HG02970 (cell line): ENCODE measurements at regions not wholly inside any gene's neighbourhood (a gene's known extent, or its start where the extent isn't known, plus 50 kb on each side); places are given as distances from the start of the nearest gene placed in this dataset.

Source experiments
- ATAC-seq: cut with Tn5 transposase; IDR thresholded peaks from one replicate; pipeline ENCODE4 v1.9.1; 2021; ENCODE audit warnings: mild to moderate bottlenecking, moderate library complexity, moderate number of reproducible peaks; ENCODE audit not compliant: unreplicated experiment, low FRiP score

DNA sequence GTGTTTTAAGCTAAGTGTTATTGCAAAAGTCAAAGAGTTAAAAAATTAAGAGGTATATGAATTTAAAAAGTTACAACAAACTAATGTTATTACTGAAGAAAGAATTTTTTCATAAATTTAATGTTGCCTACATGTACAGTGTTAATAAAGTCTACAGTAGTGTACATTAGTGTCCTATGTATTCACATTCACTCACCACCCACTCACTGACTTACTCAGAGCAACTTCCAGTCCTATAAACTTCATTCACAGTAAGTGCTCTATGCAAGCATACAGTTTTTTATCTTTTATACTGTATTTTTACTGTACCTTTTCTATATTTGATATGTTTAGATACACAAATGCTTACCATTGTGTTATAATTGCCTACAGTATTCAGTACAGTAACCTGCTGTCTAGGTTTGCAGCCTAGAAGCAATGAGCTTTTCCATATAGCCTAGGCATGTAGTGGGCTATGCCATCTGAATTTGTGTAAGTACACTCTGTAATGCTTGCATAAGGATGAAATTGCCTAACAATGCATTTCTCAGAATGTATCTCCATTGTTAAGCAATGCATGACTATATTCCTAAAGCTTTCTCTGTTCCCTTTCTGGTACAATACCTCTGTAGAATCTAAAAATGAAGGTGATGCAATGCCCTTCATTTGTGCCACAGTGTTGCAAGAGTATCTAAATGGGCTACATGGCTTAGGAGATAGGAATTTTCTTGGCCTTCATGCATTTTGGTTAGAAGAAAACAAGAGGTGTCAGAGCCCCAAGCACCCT is 370.8 kb upstream of the NT5C1B start:
- ATAC-seq, result no peak

DNA sequence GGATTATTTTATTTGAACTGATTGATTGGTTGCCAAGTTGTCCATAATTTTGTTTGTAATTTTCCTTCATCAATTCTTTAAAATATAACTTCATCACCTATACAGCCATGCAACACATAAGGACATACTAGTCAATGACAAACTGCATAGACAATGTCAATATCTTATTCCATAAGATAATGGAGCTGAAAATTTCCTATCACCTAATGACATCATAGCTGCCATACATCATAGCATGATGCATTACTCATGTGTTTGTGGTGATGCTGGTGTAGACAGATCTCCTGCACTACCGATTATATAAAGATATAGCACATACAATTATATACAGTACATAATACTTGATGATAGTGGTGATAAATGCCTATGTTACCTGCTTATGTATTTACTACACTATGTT is 369.8 kb upstream of the NT5C1B start:
- no peak for ATAC-seq

DNA sequence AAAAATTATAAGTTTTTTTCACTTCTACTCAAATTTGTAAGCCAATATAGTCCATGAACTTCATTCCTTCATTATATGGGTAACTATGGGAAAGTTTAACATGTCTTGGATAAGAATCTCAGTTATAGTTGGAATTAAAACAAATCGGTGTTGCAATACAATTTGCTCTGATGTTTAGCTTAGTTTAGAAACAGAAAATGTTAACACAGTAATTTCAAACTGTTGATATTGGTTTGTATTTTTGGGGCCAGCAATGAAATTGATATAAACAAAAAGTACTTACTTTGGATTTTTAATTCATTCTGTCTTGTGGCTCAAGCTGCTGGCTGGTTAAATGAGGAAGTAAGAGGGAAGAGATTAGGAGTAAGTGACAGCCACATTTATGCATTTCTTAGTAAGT is 368.5 kb upstream of the NT5C1B start:
- no peak for ATAC-seq

DNA sequence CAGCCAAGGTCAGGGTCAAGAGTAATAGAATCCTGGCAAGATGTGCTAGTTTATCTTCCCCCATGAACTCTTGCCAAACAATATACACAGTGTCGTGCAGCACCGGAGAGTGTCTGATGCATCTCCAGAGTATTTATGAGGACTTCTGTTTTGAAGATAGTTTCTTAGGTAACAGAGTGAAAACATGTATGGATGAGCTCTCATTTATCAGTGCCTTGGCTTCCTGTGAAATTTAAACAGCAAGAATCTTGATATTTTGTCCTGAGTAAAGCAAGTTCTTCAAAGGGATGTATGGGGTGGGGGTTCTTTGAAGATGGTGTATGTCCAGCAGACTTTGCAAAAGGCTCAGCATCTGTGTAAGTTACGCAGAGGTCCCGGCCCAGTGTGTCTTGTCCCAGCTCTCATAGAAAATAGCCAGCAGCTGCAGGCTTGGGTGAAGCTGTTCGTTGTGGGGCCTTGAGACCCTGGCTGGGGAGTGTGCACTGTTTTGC is 361.0 kb upstream of the NT5C1B start:
- ATAC-seq, result no peak

DNA sequence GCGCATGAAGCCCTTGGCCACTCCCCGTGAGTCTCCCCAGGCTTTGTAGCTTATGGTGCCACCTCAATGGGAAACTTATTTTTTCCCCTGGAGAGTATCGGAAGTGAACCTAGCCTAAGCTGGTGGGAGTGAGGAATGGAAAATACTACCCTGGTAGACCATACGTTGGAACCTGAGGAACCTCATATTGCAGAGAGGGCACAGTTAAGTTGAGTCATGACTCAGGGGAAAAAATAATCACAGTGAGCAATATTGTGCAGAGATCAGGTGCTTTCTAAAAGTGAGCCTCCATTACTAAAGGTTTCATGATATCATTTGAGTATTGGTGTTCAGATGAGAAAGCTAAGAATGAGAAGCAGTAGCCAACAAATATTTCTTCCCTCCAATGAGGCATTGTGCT is 360.5 kb upstream of the NT5C1B start:
- ATAC-seq, result no peak

DNA sequence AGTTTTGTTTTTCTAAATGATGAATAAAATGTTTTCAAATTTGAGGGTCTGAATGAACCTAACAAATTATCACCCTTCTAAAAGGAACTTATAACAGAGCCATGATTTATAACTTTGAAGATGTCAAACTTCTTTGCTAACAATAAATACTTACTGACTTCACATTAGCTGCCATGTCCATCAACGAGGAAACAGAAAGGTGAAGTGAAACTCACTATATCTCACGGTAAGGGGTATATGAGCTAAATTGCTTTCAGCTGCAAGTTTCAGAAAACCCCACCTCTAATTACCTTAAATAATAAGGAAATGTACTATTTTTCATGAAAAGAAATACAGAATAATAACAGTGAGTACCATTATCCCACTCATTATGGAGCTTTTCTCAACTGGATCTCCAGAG is 350.8 kb upstream of the NT5C1B start:
- peak; percentile 74 for ATAC-seq

DNA sequence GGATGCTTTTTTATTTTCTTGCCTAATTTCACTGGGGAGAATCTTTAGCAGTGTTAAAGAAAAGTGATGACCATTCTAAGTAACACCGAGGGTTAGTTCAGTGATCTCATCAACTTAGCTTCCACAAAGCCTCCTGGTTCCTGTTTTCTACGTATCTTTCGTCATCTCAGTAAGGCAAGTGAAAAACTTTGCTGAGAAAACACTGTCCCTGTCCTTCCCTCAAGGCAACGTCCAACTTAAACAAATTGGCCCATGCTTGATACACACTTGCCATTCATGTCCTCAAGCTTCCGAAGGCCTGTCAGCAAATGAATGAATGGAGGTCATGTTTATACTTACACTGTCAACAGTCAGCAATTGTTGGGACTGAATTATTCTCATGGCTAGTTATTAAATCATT is 350.4 kb upstream of the NT5C1B start:
- ATAC-seq, result peak; percentile 24

DNA sequence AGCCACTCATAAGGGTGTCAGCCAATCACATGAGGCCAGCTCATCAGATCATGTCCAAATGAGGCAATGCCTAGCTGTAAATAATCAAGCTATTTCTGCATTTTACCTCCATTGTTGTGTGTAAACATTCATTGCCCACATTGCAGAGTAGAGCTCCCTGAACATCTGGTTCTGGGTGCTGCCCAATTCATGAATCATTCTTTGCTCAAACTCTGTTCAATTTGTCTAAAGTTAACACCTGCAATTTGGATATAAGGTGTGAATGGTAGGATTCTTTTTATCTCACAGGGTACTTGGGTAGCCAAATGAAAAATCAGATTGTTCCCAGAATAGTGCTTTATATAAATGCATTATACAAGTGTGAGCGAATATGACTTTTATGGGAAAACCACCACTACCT is 345.5 kb upstream of the NT5C1B start:
- no peak for ATAC-seq

DNA sequence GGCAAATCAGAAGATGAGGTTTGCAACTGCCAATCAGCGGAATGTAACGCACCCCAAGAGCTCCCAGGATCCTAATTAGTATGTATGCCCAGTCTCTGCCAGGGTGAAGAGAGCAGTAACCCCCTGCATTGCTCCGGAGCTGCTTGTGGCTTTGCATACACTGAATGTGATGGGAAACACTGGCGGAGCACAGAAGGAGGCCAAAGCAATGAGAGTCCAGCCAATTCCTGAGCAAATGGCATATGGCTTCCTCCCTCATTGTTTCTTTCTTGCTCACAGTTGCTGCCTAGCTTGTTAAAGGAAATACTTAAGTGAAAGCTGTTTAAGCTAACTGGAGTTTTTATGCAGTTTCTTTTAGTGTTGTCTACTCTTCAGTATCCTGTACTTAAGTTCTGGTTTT is 343.5 kb upstream of the NT5C1B start:
- no peak for ATAC-seq

DNA sequence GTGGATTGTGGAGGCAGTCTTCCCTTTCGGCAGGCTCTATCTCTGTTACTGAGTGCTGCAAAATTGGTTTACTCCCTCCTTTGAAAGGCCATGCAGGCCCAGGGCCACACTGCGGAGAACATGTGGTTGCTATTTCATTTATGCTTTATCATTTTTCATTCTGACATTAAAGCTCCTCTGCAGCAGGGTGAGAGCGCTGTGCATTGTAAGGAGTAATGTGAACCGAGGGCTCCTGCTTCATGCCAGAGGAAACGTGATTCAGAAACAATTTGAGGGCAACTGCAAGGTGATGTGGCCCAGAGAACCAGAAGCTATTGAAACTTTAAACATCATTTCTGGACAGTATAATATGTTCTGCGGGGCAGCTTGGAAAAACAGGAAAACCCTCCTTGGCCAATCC is 341.6 kb upstream of the NT5C1B start:
- no peak for ATAC-seq

DNA sequence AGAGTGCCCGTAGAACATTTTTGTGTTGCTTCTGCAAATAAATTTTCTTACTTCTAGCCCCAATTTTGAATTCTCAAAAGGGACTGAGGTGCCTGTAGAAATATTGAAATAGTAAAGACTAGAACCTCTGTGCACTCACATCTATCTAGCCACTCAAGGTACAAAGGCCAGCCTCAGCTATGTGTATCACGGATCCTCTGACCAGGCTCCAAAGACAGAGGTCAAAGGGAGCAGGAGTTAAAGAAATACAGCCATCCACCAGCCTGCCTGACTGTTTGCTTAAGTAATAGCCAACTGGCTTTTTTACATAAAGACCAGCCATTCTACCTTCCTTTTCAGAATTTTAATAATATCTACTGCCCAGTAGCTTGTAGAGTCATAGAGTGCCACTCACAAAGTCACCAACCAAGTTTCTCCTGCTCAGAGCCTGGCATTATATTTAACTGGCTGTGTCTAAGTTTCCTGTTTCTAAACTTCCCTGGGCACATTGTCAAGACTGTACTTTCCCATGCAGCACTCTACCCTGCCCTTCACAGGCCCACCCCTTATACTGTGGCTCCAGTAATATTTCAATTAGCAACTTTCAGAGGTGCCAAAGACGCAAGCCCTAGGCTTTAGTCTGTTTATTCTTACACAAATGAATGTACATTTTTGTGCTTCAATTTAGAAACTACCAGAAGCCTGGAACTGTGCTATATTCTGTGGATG is 338.3 kb upstream of the NT5C1B start:
- ATAC-seq, result no peak

DNA sequence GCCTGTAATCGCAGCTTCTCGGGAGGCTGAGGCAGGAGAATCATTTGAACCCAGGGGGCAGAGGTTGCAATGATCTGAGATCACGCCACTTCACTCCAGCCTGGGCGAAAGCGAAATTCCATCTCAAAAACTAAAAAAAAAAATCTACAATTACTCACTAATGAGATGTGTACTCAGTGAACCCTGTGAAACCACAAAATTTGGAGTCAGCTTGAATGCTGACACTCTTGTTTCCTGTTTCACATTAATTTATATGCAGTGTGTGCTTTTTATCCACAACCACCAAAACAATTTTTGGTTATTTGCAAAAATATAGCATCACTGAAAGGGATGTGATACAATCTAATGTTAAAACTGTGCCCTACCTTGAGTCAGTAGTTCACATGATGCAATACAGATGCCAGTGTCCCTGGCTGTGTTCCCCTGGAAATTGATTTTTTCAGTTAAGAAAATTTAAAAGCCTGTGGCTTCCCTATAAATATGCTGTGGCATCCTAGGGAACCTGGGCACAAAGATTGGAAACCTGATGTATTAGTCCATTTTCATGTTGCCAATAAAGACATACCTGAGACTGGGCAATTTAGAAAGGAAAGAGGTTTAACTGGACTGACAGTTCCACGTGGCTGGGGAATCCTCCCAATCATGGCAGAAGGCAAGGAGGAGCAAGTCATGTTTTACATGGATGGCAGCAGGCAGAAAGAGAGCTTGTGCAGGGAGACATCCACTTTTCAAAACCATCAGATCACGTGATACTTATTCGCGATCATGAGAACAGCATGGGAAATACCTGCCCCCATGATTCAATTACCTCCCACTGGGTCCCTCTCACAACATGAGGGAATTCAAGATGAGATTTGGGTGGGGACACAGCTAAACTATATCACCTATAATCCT is 337.5 kb upstream of the NT5C1B start:
- no peak for ATAC-seq

DNA sequence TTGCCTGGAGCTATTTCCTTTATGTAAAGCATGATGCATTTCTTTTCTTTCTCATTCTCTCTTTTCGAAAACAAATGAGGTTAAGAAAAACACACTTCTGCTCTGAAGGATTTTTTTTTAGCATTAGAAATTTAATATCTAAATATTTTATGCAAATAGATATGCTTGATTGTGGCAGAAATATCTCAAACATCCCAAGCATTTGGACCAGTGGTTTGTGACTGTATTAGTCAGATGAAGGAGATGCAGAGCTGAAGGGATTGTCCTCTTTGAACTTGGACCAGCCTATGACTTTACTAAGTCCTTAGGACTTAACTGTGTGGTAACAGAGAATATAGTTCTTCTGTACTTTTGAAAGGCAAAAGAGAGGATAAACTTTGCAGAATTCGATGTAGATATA is 335.9 kb upstream of the NT5C1B start:
- no peak for ATAC-seq

DNA sequence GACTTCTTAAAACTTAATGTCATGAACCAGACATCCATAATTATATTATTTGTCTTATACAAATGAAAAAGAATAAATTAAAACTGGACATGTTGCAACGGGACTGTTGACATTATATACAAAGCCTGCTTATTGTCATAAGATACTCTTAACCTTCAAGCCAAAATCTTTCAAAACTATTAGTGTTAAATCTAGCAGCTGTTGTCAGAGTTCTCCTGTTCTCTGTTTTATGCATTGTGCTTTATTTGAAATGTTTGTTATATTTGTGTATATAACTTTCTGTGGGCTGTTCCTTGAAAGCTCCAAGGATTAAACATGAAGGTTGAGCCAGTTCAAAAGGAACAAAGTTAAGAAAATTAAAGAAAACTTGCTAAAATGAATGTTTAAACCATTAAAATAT is 335.5 kb upstream of the NT5C1B start:
- ATAC-seq, result no peak

DNA sequence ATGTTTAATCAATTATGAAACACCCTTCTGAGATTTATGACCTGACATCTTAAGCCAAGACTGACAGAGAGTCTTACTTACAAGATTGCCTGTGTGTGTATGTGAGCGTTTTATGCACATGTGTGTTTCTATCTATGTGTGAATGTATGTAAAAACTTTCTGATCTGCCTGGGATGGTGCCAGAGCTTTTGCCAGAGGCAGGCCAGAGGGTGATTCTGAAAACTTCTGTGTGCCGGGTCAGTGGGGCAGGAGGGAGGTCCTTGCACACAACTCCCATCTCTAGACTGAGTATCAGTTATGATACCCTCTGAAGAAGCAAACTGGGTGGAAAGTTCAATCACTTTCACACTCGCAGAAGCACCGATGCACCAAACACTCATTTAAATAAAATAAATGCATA is 335.0 kb upstream of the NT5C1B start:
- ATAC-seq, result no peak

DNA sequence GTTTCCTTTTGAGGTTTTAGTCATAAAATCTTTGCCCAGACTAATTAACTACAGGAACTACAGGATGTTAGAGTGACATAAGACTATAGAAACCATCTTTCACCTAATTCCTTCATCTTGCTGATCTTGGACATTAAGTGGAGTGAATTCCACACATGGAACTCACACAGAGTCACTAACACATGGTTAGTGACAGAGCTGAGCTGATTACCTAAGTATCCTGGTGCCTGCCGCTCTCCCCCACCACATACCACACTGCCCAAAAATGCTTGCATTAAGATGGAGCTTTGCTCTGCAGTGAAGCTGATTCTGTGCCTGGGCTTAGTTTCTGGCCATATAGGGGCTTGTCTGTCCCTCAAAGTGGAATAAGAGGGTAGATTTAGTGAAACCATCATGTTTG is 332.9 kb upstream of the NT5C1B start:
- no peak for ATAC-seq

DNA sequence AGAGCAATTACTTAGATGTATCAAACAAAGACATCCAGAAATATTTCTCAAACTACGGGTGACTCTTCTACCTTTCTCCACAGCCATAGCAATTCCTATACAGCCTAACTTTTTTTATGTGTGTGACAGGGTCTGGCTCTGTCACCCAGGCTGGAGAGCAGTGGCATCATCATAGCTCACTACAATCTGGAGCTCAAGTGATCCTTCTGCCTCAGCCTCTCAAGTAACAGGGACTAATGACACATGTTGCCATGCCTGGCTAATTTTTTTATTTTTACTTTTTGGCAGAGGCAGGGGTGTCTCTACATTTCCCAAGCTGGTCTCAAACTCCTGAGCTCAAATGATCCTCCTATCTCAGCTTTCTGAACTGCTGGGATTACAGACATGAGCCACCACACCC is 328.9 kb upstream of the NT5C1B start:
- ATAC-seq, result no peak

DNA sequence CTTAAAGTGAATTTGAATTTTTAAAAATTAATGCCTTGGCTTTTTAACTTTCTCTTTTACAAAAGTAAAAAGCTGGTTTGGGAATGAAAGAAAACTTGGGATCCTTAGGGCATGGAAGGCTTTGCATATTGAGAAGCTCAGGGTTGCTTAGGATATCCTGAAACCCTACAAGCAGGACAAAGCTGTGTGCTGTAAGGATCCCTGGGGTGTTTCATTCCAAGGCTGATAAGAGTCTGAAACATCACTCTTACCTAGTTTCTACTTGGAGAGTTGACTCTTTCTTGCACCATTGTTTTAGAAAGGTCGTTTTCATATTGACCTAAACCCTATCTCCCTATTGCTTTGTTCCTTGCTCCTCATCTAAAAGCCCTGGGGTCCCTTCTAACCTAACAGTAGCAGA is 325.9 kb upstream of the NT5C1B start:
- ATAC-seq, result no peak

DNA sequence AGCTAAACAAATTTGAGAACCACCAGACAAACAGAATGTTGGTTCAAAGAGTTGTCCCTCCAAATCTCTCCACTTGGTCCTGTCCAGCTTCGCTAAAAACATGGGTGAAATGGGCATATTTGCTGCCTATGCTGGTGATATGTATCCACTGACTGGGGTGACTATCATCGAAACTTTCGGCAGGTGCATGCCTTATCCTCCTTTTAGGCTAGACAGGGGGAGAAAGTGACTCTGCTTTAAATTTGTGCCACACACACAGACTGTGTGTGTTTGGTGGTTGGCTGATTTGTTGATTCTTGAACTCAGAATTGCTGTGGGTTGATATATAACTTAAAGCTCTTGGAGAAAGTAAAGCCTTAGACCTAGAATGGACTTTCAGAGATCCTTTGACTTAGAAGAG is 324.1 kb upstream of the NT5C1B start:
- ATAC-seq, result no peak

DNA sequence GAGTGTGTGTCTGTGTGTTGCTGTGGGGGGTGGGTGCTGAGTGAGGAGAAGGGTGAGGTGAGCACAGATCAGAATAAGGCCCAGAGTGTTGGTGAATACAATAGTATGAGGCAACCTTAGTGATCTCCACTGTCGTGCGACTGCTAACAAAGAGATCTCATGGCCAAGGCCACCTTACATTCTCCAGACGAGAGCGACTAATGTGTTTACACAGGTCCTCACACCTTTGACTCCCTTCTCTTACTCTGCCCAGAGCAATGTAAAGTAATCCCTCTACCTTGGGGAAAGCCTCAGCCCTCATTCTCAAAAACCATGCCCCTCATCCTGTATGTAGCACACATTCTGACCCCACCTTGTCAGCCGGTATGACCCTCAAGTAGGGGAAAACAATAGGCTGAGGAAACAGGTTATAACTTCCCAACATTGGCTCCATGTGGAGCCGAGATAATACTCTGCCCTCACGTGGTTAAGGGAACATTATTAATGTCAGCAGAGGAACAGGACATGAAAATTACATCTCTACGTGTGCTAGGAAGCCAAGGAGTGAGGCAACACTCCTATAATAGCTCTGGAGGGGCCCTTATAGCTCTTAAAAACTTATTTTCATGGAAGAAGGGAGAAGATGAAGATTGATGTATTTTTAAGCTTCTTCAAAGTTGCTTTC is 323.0 kb upstream of the NT5C1B start:
- ATAC-seq, result no peak

DNA sequence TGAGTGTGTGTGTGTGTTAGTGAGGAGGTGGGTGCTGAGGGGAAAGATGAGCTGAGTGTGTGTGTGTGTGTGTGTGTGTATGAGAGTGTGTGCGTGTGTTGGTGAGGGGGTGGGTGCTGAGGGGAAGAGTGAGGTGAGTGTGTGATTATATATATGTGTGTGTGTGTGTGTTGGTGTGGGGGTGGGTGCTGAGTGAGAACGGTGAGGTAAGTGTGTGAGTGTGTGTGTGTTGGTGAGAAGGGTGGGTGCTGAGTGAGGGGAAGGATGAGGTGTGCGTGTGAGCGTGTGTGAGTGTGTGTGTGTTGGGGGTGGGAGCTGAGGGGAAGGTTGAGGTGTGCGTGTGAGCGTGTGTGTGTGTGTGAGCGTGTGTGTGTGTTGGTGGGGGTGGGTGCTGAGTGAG is 322.0 kb upstream of the NT5C1B start:
- no peak for ATAC-seq
